ENCODE measurements at regions not wholly inside any gene's neighbourhood (a gene's known extent, or its start where the extent isn't known, plus 50 kb on each side); places are given as distances from the start of the nearest gene placed in this dataset.
"Not testable (repeated sequence)": the region's sequence is repeated elsewhere in the genome, so short reads cannot be mapped to it uniquely, and the experiment has no call there.

DNA sequence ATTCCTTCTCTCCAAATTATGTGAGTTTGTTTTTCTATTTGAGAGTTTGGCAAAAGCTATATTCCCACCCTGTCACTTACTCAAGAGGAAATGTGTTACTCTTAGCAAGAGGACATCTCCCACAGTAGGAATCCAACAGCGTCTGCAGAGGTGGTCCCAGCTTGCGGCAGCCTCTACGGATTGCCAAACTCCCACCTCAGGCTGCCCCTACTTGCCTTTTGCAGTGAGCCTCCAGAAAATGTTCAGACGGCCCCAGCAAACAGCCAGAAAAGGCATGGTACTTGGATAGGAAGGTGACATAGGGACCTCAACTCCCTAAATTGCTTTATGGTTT, 158.4 kb downstream of the SUCLG1 start:
- Histone ChIP-seq H3K36me3 (ENCODE audit: control insufficient read depth, insufficient read depth, low read length) (no peaks in the 10 kb centered on the region), H3K9me3 (ENCODE audit: control insufficient read depth, insufficient read depth, low read length) (peaks cover 2% of the 10 kb centered on the region), H3K27me3 (ENCODE audit: control insufficient read depth, insufficient read depth, low read length) (no peaks in the 10 kb centered on the region), H3K4me3 (ENCODE audit: low read length) (no peak overlapping the region), H3K4me1 (ENCODE audit: control insufficient read depth, insufficient read depth, low read length) (no peaks in the 10 kb centered on the region), H3K27ac (ENCODE audit: low read length) (no peak overlapping the region)
- Mint-ChIP-seq H3K9me3 (no peaks in the 10 kb centered on the region), H3K4me3 (no peak overlapping the region), H3K36me3 (peaks cover 2% of the 10 kb centered on the region), H3K27ac (no peak overlapping the region), H3K4me1 (peaks cover 0 to 8% of the 10 kb centered on the region in 2 donors), H3K27me3 (ENCODE audit: low read depth in 2 of 2) (peaks cover 0 to 8% of the 10 kb centered on the region in 2 donors)
- 92% methylated on average over 4 of the region's 4 CpGs for WGBS (ENCODE audit: insufficient coverage)
- ATAC-seq (no peak), DNase-seq (no peak)
- TF ChIP-seq, protein P1, sequence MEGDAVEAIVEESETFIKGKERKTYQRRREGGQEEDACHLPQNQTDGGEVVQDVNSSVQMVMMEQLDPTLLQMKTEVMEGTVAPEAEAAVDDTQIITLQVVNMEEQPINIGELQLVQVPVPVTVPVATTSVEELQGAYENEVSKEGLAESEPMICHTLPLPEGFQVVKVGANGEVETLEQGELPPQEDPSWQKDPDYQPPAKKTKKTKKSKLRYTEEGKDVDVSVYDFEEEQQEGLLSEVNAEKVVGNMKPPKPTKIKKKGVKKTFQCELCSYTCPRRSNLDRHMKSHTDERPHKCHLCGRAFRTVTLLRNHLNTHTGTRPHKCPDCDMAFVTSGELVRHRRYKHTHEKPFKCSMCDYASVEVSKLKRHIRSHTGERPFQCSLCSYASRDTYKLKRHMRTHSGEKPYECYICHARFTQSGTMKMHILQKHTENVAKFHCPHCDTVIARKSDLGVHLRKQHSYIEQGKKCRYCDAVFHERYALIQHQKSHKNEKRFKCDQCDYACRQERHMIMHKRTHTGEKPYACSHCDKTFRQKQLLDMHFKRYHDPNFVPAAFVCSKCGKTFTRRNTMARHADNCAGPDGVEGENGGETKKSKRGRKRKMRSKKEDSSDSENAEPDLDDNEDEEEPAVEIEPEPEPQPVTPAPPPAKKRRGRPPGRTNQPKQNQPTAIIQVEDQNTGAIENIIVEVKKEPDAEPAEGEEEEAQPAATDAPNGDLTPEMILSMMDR (IDR thresholded peaks at IDR 0.05), result no peak
- intact Hi-C loops (cut with micrococcal nuclease), result no loop called here

DNA sequence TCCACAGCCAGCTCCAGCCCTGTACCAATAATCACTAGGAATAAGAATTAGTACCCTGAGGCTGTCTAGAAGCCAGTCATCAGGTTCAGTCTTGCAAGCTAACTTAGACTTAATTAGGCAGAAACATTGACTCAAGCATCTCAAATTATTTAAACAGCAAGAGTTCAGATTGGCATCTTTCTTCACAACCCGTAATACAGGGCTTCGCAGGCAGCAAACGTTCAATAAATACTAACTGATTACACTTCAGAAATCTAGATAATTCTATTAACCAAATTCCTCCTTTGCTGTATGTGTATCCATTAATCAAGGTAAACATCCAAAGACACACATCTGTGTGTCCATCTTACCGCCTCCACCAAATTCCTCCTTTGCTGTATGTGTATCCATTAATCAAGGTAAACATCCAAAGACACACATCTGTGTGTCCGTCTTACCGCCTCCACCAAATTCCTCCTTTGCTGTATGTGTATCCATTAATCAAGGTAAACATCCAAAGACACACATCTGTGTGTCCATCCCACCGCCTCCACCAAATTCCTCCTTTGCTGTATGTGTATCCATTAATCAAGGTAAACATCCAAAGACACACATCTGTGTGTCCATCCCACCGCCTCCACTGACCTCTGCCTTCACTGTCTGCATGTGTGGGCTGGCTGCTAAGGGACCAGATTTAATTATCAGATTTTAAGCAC, 158.9 kb downstream of the SUCLG1 start:
- H3K27me3 ChIP-seq (ENCODE audit: control insufficient read depth, insufficient read depth, low read length); H3K27ac ChIP-seq (ENCODE audit: low read length); H3K9me3 Mint-ChIP-seq; H3K27me3 Mint-ChIP-seq (ENCODE audit: low read depth in 2 of 2); intact Hi-C loops (cut with micrococcal nuclease); H3K27ac Mint-ChIP-seq; H3K9me3 ChIP-seq (ENCODE audit: control insufficient read depth, insufficient read depth, low read length); H3K4me1 ChIP-seq (ENCODE audit: control insufficient read depth, insufficient read depth, low read length); ATAC-seq; DNase-seq; H3K36me3 ChIP-seq (ENCODE audit: control insufficient read depth, insufficient read depth, low read length); H3K36me3 Mint-ChIP-seq; H3K4me1 Mint-ChIP-seq; H3K4me3 Mint-ChIP-seq; H3K4me3 ChIP-seq (ENCODE audit: low read length): not testable (repeated sequence)
- WGBS (ENCODE audit: insufficient coverage), result 92% methylated on average over 6 of the region's 8 CpGs

DNA sequence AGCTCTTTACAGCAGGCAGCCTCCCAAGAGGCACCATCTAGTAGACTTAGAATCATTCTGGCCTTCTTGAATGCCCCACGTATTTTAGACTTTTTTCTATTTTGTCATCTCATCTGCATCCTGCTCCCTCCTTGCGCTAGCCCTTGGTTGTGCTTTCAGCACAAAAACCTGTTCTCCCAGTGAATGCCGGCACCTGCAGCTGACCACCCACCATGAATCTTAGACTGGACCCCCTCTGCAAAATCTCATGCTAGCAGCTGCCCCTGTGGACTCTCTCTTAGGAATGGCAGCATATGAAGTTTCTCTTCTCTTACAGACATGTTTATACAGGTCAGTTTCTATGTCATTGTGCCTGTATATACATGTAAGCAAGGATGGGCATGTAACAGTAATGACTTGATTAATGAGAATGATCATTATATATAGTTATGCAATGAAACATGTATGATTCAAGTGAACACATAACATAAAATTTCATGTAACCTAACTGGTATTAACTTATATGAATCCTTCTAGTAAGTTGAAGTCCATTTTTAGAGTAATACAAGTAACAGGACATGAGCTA, 159.8 kb downstream of the SUCLG1 start:
- intact Hi-C loops (cut with micrococcal nuclease), result no loop called here
- H3K27me3 ChIP-seq (ENCODE audit: control insufficient read depth, insufficient read depth, low read length), result no peaks in the 10 kb centered on the region
- TF ChIP-seq, protein P1 (IDR thresholded peaks at IDR 0.05), result no peak
- WGBS (ENCODE audit: insufficient coverage), result 83% methylated on average over 3 of the region's 3 CpGs
- Mint-ChIP-seq H3K4me1 (peaks cover 5 to 8% of the 10 kb centered on the region in 2 donors), H3K36me3 (no peaks in the 10 kb centered on the region), H3K4me3 (no peak overlapping the region), H3K27ac (no peak overlapping the region), H3K9me3 (no peaks in the 10 kb centered on the region), H3K27me3 (ENCODE audit: low read depth in 2 of 2) (peaks cover 0 to 8% of the 10 kb centered on the region in 2 donors)
- no peak for ATAC-seq
- no peak for DNase-seq
- no peaks in the 10 kb centered on the region for H3K36me3 ChIP-seq (ENCODE audit: control insufficient read depth, insufficient read depth, low read length)
- no peaks in the 10 kb centered on the region for H3K9me3 ChIP-seq (ENCODE audit: control insufficient read depth, insufficient read depth, low read length)
- no peak overlapping the region for H3K4me3 ChIP-seq (ENCODE audit: low read length)
- H3K4me1 ChIP-seq (ENCODE audit: control insufficient read depth, insufficient read depth, low read length), result no peaks in the 10 kb centered on the region
- H3K27ac ChIP-seq (ENCODE audit: low read length), result no peak overlapping the region

DNA sequence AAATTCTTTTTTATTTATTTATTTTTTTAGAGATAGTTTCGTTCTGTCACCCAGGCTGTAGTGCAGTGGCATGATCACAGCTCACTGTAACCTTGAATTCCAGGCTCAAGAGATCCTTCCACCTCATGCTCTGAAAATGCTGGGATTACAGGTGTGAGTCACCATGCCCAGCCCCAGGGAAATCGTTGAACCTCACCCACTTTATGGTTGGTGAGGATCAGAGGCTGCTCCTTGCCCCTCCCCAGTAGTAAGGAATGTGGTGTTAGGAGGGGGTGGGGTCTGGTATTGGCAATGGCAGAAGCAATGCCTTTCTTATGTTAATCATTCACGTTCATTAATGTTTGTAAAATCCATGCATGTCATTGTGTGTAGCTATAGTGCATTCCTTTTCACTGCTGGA, 161.9 kb downstream of the SUCLG1 start:
- no peak overlapping the region for H3K4me3 ChIP-seq (ENCODE audit: low read length)
- 84% methylated on average over 3 of the region's 3 CpGs for WGBS (ENCODE audit: insufficient coverage)
- peaks cover 0 to 5% of the 10 kb centered on the region in 2 donors for H3K4me1 Mint-ChIP-seq
- H3K4me1 ChIP-seq (ENCODE audit: control insufficient read depth, insufficient read depth, low read length), result no peaks in the 10 kb centered on the region
- no peak for ATAC-seq
- no peak overlapping the region for H3K27ac Mint-ChIP-seq
- peaks cover 0 to 8% of the 10 kb centered on the region in 2 donors for H3K27me3 Mint-ChIP-seq (ENCODE audit: low read depth in 2 of 2)
- H3K36me3 ChIP-seq (ENCODE audit: control insufficient read depth, insufficient read depth, low read length), result no peaks in the 10 kb centered on the region
- no peak for DNase-seq
- TF ChIP-seq, protein P1 (IDR thresholded peaks at IDR 0.05), result no peak
- H3K27me3 ChIP-seq (ENCODE audit: control insufficient read depth, insufficient read depth, low read length), result no peaks in the 10 kb centered on the region
- H3K9me3 Mint-ChIP-seq, result no peaks in the 10 kb centered on the region
- H3K4me3 Mint-ChIP-seq, result no peak overlapping the region
- intact Hi-C loops (cut with micrococcal nuclease), result no loop called here
- H3K36me3 Mint-ChIP-seq, result no peaks in the 10 kb centered on the region
- H3K27ac ChIP-seq (ENCODE audit: low read length), result no peak overlapping the region
- H3K9me3 ChIP-seq (ENCODE audit: control insufficient read depth, insufficient read depth, low read length), result no peaks in the 10 kb centered on the region

All from natural killer cell (primary cell).